BJ (cell line): ENCODE measurements at regions not wholly inside any gene's neighbourhood (a gene's known extent, or its start where the extent isn't known, plus 50 kb on each side); places are given as distances from the start of the nearest gene placed in this dataset.

Experiments
- CTCF ChIA-PET: fragments of 350-600 bp; formaldehyde crosslinking; extraction: SDS; loops from one replicate; lab custom pipeline; 2021; ENCODE audit warnings: antibody characterized with exemption, inconsistent platforms; lab: Yijun Ruan, JAX
- POLR2A ChIA-PET: fragments of 300-600 bp; sonication (Branson Sonifier 250); formaldehyde crosslinking; extraction: SDS; loops from one replicate; lab custom pipeline; 2021; ENCODE audit warnings: antibody characterized with exemption; lab: Charles Lee
- DNase-seq: peaks from one replicate; pipeline ENCODE4 v3.0.0-alpha.2; 2011; ENCODE audit warnings: low read depth
- H3K27me3 ChIP-seq: 2 replicates; pipeline ENCODE4 v1.6.0; 2011; ENCODE audit warnings: low read length; ENCODE audit not compliant: control insufficient read depth, insufficient read depth
- H3K36me3 ChIP-seq: 2 replicates; pipeline ENCODE4 v1.5.1; 2011; ENCODE audit warnings: low read length; ENCODE audit not compliant: control insufficient read depth, insufficient read depth
- H3K4me3 ChIP-seq: 2 replicates; pipeline ENCODE4 v1.5.1; 2011; ENCODE audit warnings: low read depth, mild to moderate bottlenecking, control low read depth, low read length
- TF ChIP-seq, protein P1 (sequence below): IDR thresholded peaks from 2 replicates; pipeline ENCODE4 v1.5.1; 2011; ENCODE audit warnings: low read depth, mild to moderate bottlenecking, control low read depth, inconsistent platforms, low read length, moderate library complexity; ENCODE audit not compliant: insufficient read depth

GRCh38 chr10:123325663-123326190 lies 171.5 kb downstream of the BUB3 start:
- no peaks in the 10 kb centered on the region for H3K27me3 ChIP-seq
- ChIA-PET CTCF (no interaction called here), POLR2A (no interaction called here)
- no peaks in the 10 kb centered on the region for H3K36me3 ChIP-seq
- TF ChIP-seq, protein P1, sequence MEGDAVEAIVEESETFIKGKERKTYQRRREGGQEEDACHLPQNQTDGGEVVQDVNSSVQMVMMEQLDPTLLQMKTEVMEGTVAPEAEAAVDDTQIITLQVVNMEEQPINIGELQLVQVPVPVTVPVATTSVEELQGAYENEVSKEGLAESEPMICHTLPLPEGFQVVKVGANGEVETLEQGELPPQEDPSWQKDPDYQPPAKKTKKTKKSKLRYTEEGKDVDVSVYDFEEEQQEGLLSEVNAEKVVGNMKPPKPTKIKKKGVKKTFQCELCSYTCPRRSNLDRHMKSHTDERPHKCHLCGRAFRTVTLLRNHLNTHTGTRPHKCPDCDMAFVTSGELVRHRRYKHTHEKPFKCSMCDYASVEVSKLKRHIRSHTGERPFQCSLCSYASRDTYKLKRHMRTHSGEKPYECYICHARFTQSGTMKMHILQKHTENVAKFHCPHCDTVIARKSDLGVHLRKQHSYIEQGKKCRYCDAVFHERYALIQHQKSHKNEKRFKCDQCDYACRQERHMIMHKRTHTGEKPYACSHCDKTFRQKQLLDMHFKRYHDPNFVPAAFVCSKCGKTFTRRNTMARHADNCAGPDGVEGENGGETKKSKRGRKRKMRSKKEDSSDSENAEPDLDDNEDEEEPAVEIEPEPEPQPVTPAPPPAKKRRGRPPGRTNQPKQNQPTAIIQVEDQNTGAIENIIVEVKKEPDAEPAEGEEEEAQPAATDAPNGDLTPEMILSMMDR, result no peak
- DNase-seq, result no peak
- H3K4me3 ChIP-seq, result no peak overlapping the region

- H3K4me3 ChIP-seq, result no peak overlapping the region
- TF ChIP-seq, protein P1, result no peak
- no peaks in the 10 kb centered on the region for H3K36me3 ChIP-seq
- CTCF ChIA-PET, result no interaction called here
- no peak for DNase-seq
- no peaks in the 10 kb centered on the region for H3K27me3 ChIP-seq
- POLR2A ChIA-PET, result no interaction called here
These were observed 172.5 kb downstream of the BUB3 start for GRCh38 chr10:123326674-123327073.

- CTCF ChIA-PET, result no interaction called here
These were observed 173.2 kb downstream of the BUB3 start for GRCh38 chr10:123327450-123327849.

DNA sequence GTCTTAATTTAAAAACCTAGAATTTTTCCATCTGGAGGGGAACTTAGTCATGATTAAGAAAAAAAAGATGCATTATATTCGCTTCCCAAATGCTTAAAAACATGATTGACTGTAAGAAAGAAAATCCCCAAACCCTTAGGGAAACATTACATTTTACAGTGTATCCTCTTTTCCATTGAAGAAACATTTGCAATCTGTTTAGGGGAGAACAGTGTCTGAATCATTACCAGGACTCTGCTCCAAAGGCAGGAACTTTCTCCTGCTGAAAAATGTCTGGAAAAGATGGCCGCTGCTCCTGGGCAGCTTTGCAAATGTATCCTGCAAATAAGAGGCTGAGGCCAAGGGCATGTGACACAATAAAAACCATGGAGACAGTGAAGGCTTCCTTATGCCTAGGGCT lies 173.7 kb downstream of the BUB3 start:
- TF ChIP-seq, protein P1, result no peak
- no peak for DNase-seq
- ChIA-PET POLR2A (no interaction called here), CTCF (no interaction called here)
- Histone ChIP-seq H3K36me3 (no peaks in the 10 kb centered on the region), H3K27me3 (no peaks in the 10 kb centered on the region), H3K4me3 (no peak overlapping the region)

More at GRCh38 chr10:123327450-123327849, 173.2 kb downstream of the BUB3 start:
- no peak overlapping the region for H3K4me3 ChIP-seq
- TF ChIP-seq, protein P1, result no peak
- no peak for DNase-seq
- H3K27me3 ChIP-seq, result no peaks in the 10 kb centered on the region
- POLR2A ChIA-PET, result no interaction called here
- no peaks in the 10 kb centered on the region for H3K36me3 ChIP-seq

DNA sequence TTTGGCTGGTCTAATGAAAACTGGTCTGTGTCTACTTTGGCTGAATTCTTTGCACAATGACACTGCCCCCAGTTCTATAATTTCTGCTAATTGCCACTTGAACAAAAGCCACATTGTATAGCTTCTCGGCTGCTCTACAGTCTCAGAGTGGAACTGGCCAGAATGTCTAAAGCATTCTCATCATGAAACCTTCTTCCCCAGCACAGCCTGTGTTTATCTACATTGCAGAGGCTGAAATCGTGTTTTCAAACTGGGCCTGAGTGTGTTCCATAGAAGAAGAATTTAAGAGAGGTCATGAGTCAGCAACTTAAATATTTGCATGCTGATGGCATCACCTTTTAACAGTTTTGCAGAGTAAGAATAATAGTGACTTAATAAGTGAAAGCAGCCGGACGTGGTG lies 177.2 kb downstream of the BUB3 start:
- TF ChIP-seq, protein P1, result no peak
- DNase-seq, result no peak
- no peak overlapping the region for H3K4me3 ChIP-seq

More for the DNA sequence above, 177.2 kb downstream of the BUB3 start:
- ChIA-PET POLR2A (no interaction called here), CTCF (no interaction called here)
- H3K36me3 ChIP-seq, result no peaks in the 10 kb centered on the region
- no peaks in the 10 kb centered on the region for H3K27me3 ChIP-seq
